ENCODE measurements at regions not wholly inside any gene's neighbourhood (a gene's known extent, or its start where the extent isn't known, plus 50 kb on each side); places are given as distances from the start of the nearest gene placed in this dataset.

DNA sequence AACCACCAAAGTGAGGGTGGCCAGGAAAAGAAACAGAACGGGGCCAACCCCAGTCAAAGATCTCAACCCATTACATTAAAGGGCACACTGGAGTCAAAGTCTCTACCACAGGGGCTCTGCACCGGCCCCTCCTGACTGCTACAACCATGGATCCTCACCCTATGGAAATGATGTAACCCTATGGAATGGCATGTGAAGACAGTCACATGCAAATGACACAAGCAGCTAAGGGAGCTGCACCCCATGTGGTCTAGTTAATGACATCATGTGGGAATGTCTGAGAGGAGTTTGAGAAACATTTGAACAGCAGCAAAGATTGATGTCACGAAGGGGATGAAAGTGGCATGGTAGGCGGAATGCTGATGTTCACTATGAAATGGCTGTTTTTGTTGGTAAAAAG, 298.2 kb upstream of the SLCO3A1 start:
- no peak for TF ChIP-seq CTCF (IDR thresholded peaks at IDR 0.05)
- TF ChIP-seq POLR2A (IDR thresholded peaks at IDR 0.05), result no peak

All from body of pancreas (tissue), 4 donors.